OCI-LY3 (cell line): ENCODE measurements at regions not wholly inside any gene's neighbourhood (a gene's known extent, or its start where the extent isn't known, plus 50 kb on each side); places are given as distances from the start of the nearest gene placed in this dataset.

ENCODE experiments used
- EZH2phosphoT487 ChIP-seq: fragments of 200-600 bp; shearing (Covaris generic); IDR thresholded peaks from 2 replicates; pipeline ENCODE4 v1.6.1; 2018; ENCODE audit warnings: antibody characterized with exemption, mixed run types, low read depth
- TF ChIP-seq, protein P1 (sequence below): fragments of 200-600, 300-600 bp; sonication (generic); IDR thresholded peaks from 2 replicates; pipeline ENCODE4 v1.5.1; 2014; ENCODE audit warnings: antibody characterized with exemption, low read length, low read depth

- TF ChIP-seq, protein P1, sequence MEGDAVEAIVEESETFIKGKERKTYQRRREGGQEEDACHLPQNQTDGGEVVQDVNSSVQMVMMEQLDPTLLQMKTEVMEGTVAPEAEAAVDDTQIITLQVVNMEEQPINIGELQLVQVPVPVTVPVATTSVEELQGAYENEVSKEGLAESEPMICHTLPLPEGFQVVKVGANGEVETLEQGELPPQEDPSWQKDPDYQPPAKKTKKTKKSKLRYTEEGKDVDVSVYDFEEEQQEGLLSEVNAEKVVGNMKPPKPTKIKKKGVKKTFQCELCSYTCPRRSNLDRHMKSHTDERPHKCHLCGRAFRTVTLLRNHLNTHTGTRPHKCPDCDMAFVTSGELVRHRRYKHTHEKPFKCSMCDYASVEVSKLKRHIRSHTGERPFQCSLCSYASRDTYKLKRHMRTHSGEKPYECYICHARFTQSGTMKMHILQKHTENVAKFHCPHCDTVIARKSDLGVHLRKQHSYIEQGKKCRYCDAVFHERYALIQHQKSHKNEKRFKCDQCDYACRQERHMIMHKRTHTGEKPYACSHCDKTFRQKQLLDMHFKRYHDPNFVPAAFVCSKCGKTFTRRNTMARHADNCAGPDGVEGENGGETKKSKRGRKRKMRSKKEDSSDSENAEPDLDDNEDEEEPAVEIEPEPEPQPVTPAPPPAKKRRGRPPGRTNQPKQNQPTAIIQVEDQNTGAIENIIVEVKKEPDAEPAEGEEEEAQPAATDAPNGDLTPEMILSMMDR, result no peak
- TF ChIP-seq EZH2phosphoT487, result no peak
Measured at GRCh38 chr2:209259767-209260166, 164.1 kb upstream of the MAP2 start.
